ENCODE measurements at regions not wholly inside any gene's neighbourhood (a gene's known extent, or its start where the extent isn't known, plus 50 kb on each side); places are given as distances from the start of the nearest gene placed in this dataset.

GRCh38 chr18:61727241-61728193 lies 165.3 kb downstream of the RNF152 start:
- no peak for DNase-seq (ENCODE audit: low read depth, low spot score)

GRCh38 chr18:61724532-61724931 lies 168.3 kb downstream of the RNF152 start:
- DNase-seq (ENCODE audit: low read depth, low spot score), result no peak

- DNase-seq (ENCODE audit: low read depth, low spot score), result no peak
Measured at GRCh38 chr18:61722247-61722646, 170.6 kb downstream of the RNF152 start.

GRCh38 chr18:61720496-61720895 lies 172.3 kb downstream of the RNF152 start:
- DNase-seq (ENCODE audit: low read depth, low spot score), result no peak

- DNase-seq (ENCODE audit: low read depth, low spot score), result no peak
Measured at GRCh38 chr18:61719671-61720070, 173.1 kb downstream of the RNF152 start.

GRCh38 chr18:61718944-61719343 lies 173.9 kb downstream of the RNF152 start:
- no peak for DNase-seq (ENCODE audit: low read depth, low spot score)

- DNase-seq (ENCODE audit: low read depth, low spot score), result no peak
Measured at GRCh38 chr18:61714421-61714820, 178.4 kb downstream of the RNF152 start.

GRCh38 chr18:61713502-61713901 lies 179.3 kb downstream of the RNF152 start:
- no peak for DNase-seq (ENCODE audit: low read depth, low spot score)

- no peak for DNase-seq (ENCODE audit: low read depth, low spot score)
Measured at GRCh38 chr18:61710082-61710620, 182.7 kb downstream of the RNF152 start.

GRCh38 chr18:61706276-61706915 lies 186.4 kb downstream of the RNF152 start:
- no peak for DNase-seq (ENCODE audit: low read depth, low spot score)

- no peak for DNase-seq (ENCODE audit: low read depth, low spot score)
Measured at GRCh38 chr18:61703508-61703907, 189.3 kb downstream of the RNF152 start.

GRCh38 chr18:61702007-61702406 lies 190.8 kb downstream of the RNF152 start:
- DNase-seq (ENCODE audit: low read depth, low spot score), result no peak

GRCh38 chr18:61699397-61700110 lies 193.3 kb downstream of the RNF152 start:
- no peak for DNase-seq (ENCODE audit: low read depth, low spot score)

GRCh38 chr18:61697306-61697909 lies 195.4 kb downstream of the RNF152 start:
- DNase-seq (ENCODE audit: low read depth, low spot score), result no peak

GRCh38 chr18:61694236-61694635 lies 198.6 kb downstream of the RNF152 start:
- no peak for DNase-seq (ENCODE audit: low read depth, low spot score)

- no peak for DNase-seq (ENCODE audit: low read depth, low spot score)
Measured at GRCh38 chr18:61690418-61691138, 202.2 kb downstream of the RNF152 start.

GRCh38 chr18:61687317-61687716 lies 205.5 kb downstream of the RNF152 start:
- DNase-seq (ENCODE audit: low read depth, low spot score), result no peak

GRCh38 chr18:61683856-61684255 lies 209.0 kb downstream of the RNF152 start:
- no peak for DNase-seq (ENCODE audit: low read depth, low spot score)

- no peak for DNase-seq (ENCODE audit: low read depth, low spot score)
Measured at GRCh38 chr18:61681065-61681464, 211.7 kb downstream of the RNF152 start.

GRCh38 chr18:61679836-61680235 lies 213.0 kb downstream of the RNF152 start:
- no peak for DNase-seq (ENCODE audit: low read depth, low spot score)

- no peak for DNase-seq (ENCODE audit: low read depth, low spot score)
Measured at GRCh38 chr18:61677435-61677970, 215.3 kb downstream of the RNF152 start.
